ENCODE measurements at regions not wholly inside any gene's neighbourhood (a gene's known extent, or its start where the extent isn't known, plus 50 kb on each side); places are given as distances from the start of the nearest gene placed in this dataset.

DNA sequence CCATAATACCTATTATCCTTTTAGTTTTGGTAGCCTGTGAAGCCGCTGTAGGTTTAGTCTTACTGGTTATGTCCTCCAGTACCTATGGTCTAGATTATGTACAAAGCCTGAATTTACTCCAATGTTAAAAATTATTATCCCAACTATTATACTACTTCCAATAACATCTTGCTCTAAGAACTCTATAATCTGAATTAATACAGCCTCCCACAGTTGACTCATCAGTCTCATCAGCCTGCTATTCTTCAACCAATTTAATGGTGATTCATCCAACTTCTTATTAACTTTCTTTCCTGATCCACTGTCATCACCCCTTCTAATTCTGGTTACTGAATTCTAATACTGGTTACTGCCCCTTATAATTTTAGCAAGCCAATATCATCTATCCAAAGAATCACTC lies 370.3 kb upstream of the OPRM1 start:
- H3K27ac ChIP-seq, result no peak overlapping the region
- no peak for TF ChIP-seq ZFX (IDR thresholded peaks at IDR 0.05; ENCODE audit: borderline replicate concordance)
- TF ChIP-seq, protein P1, sequence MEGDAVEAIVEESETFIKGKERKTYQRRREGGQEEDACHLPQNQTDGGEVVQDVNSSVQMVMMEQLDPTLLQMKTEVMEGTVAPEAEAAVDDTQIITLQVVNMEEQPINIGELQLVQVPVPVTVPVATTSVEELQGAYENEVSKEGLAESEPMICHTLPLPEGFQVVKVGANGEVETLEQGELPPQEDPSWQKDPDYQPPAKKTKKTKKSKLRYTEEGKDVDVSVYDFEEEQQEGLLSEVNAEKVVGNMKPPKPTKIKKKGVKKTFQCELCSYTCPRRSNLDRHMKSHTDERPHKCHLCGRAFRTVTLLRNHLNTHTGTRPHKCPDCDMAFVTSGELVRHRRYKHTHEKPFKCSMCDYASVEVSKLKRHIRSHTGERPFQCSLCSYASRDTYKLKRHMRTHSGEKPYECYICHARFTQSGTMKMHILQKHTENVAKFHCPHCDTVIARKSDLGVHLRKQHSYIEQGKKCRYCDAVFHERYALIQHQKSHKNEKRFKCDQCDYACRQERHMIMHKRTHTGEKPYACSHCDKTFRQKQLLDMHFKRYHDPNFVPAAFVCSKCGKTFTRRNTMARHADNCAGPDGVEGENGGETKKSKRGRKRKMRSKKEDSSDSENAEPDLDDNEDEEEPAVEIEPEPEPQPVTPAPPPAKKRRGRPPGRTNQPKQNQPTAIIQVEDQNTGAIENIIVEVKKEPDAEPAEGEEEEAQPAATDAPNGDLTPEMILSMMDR (IDR thresholded peaks at IDR 0.05), result no peak

DNA sequence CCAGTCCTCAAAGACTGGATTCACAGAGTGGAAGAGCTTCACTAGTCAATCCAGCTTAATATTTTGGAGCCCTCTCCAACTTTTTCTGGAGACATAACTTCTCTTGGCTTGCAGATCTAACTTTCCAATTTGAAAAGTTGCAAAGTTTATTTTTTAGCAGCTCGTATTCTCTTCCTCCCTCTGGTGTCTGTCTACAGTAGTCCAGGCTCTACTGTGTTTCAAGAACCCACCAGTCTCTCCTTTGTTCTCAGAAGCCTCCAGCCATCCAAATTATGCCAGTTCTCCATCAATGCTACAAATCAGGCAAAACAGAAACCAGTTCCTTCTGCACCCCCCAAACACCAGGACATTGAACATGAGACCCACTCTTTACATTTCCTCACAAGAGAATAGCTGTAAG lies 376.1 kb upstream of the OPRM1 start:
- TF ChIP-seq ZFX (IDR thresholded peaks at IDR 0.05; ENCODE audit: borderline replicate concordance), result no peak
- TF ChIP-seq, protein P1 (IDR thresholded peaks at IDR 0.05), result no peak

DNA sequence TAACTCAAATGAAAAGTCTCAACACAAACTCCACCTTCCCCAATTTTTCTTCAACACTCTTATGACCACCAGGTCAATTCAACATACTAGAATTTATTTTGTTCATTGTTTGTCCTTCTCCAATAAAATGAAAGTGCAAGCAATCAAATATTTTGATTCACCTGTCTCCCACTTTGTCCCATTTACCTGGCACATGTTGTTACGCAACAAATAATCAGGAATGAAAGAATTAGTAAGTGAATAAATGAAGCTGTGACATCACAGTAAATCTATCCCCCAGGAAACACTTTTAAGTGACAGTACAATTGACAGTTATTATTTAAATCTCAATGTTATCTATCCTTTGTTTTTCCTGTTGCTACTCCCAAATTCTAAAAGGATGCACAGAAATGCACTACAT lies 393.7 kb upstream of the OPRM1 start:
- no peak overlapping the region for H3K27ac ChIP-seq
- TF ChIP-seq ZFX (IDR thresholded peaks at IDR 0.05; ENCODE audit: borderline replicate concordance), result no peak
- TF ChIP-seq, protein P1 (IDR thresholded peaks at IDR 0.05), result no peak

More for the DNA sequence above, 376.1 kb upstream of the OPRM1 start:
- H3K27ac ChIP-seq, result no peak overlapping the region

DNA sequence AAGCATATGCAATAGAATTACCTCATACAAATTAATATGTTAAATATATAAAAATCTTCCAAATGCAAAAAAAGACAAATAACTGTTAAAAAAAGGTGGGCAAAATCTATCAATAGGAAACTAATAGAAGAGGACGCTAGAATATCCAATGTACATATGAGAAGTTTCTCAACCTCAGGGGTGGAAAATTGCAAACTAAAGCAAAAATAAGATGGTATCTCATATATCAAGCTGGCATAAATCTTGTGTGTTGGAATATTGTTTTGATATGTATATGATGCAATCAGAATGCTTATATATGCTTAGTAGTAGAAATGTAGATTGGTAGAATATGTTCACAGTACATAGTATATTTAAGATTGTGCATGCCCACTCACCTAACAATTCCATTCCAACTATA lies 395.0 kb upstream of the OPRM1 start:
- no peak overlapping the region for H3K27ac ChIP-seq
- TF ChIP-seq, protein P1 (IDR thresholded peaks at IDR 0.05), result no peak
- TF ChIP-seq ZFX (IDR thresholded peaks at IDR 0.05; ENCODE audit: borderline replicate concordance), result no peak

DNA sequence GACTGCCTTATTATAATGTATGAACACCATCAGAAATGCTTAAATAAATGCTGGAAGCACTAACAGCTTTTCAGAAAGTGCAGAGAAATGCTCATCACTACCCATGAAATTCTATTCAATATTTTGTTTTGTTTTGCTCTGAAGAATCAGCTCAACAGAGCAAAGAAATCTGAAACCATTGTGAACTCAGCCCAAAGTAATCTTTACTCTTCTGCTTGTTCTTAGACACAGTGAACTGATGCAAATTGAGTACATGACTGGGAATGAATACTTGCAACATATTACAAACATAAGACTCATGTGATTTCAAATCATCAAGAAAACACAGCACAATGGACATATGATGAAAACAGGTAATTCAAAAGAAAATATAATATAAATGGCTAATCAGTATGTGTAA lies 404.6 kb upstream of the OPRM1 start:
- peak overlapping the region; percentile 16; the same call in 1 of the 2 replicates for H3K27ac ChIP-seq
- TF ChIP-seq, protein P1 (IDR thresholded peaks at IDR 0.05), result no peak
- no peak for TF ChIP-seq ZFX (IDR thresholded peaks at IDR 0.05; ENCODE audit: borderline replicate concordance)

DNA sequence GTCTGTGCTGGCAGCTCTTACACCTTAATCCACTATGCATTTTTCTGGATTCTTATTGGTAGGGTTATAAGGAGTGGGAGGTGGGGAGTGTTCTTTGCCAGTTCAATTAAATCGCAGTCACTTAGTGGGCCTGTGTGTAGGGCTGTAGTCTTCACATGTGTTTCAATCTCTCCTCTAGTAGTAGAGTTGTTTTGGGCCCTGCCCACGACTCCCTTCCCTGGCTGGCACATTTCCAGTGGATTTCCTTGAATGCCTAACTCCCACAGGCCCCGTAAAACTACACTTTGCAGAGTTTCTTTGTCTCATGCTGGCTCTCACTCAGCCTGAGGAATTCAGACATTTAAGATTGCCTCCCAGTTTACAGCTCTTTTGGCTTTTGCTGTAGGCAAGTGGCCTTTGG lies 414.0 kb upstream of the OPRM1 start:
- no peak overlapping the region for H3K27ac ChIP-seq
- TF ChIP-seq, protein P1 (IDR thresholded peaks at IDR 0.05), result no peak
- no peak for TF ChIP-seq ZFX (IDR thresholded peaks at IDR 0.05; ENCODE audit: borderline replicate concordance)

DNA sequence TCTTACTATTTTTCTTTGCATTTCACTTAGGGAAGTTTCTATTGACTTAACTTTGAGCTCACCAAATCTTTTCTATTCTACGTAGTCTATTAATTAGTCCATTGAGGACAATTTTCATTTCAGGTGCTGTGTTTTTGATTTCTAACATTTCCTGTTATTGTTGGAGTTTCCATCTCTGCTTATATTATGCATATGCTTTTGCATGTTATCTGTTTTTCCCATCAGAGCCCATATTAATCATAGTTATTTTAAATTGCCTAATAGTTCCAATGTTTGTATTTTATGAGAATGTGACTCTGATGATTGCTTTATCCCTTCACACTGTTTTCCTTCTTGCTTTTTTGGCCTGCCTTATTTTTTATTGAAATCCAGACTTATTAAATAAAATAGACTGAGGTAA lies 414.5 kb upstream of the OPRM1 start:
- TF ChIP-seq, protein P1 (IDR thresholded peaks at IDR 0.05), result no peak
- no peak for TF ChIP-seq ZFX (IDR thresholded peaks at IDR 0.05; ENCODE audit: borderline replicate concordance)
- no peak overlapping the region for H3K27ac ChIP-seq
